T-helper 1 cell (primary cell): ENCODE measurements at regions not wholly inside any gene's neighbourhood (a gene's known extent, or its start where the extent isn't known, plus 50 kb on each side); places are given as distances from the start of the nearest gene placed in this dataset.
"Not testable (repeated sequence)": the region's sequence is repeated elsewhere in the genome, so short reads cannot be mapped to it uniquely, and the experiment has no call there.

Experiments
- DNase-seq, 5 donors: peaks; one replicate each; pipeline ENCODE4 v3.0.0-alpha.2; 2012 to 2020

DNA sequence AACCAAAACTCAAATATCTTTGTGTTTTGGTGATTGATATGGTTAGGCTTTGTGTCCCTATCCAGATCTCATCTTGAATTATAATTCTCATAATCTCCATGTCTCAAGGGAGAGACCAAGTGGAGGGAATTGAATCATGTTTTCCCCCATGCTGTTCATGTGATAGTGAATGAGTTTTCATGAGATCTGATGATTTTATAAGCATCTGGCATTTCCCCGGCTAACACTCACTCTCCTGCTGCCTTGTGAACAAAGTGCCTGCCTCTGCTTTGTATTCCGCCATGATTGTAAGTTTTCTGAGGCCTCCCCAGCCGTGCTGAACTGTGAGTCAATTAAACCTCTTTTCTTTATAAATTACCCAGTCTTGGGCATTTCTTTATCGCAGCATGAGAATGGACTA is 419.5 kb downstream of the SH2D4B start:
- no peak for DNase-seq

DNA sequence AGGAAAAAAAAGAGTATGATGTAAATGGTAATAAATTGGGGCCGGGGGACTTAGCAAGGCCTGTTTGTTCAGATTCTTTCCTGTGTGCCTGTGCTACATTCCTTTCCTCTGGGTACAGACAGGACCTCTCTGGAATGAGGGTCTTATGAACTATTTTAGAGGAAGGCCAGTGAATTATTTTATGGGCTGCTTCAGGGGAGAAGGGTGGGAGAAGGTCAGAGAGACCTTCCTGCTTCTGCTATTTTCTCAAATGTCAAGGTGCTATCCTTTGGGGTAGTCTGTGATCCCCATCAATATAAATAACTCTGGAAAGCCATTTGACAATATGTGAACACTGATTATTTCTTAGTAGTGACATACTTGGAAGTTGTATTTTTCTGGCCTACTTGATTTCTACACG is 426.5 kb downstream of the SH2D4B start:
- DNase-seq, result no peak

DNA sequence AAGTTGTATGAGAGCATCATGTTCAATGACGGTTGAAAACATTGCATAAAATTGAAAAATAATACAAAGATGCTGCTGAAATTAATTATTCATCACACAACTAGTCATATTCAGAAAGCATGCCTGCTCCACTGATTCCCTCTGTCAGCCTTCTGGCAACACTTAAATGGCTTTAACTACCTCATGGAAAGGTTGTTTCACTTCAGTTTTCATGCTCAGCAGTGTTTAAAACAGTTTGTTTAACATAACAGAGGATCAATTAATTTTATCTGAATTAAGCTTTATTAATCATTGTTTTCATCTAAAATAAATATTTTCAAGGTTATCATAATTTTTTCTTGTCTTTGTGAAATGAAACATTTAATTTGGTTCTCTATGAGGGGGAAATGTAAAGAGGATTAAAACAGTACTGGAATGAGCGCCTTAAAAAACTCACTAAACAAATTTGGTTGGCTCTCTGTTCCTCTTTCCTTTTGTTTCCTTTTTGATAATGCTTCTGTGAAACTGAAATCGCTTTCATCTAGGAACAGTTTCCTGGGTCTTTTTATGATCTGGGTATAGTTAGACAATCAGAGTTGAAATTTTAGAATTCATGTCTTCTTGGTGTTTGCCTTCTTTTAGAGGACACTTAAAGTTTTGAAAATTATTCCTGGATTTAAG is 427.4 kb downstream of the SH2D4B start:
- DNase-seq, result no peak

DNA sequence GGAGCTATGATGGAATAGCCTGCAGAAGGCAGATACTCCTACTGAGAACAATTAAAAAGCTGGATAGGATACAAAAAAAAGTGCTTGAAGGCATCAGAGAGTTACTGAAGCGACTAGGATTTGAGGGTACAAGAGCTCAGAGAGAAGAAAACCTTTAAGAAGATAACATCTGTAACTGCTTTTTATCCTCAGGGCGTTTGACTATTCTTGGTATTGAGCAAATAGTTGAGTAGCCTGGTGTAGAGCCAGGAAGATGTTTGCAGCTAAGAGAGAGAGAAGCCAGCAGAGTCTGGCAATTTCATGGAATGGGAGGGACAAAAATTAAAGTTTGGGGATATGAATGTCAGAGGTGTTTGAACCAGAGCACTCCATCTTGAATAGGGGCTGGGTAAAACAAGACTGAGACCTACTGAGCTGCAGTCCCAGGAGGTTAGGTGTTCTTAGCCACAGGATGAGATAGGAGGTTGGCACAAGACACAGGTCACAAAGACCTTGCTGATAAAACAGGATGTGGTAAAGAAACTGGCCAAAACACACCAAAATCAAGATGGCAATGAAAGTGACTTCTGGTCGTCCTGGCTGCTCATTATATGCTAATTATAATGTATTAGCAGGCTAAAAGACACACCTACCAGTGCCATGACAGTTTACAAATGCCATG is 428.8 kb downstream of the SH2D4B start:
- DNase-seq, result no peak

DNA sequence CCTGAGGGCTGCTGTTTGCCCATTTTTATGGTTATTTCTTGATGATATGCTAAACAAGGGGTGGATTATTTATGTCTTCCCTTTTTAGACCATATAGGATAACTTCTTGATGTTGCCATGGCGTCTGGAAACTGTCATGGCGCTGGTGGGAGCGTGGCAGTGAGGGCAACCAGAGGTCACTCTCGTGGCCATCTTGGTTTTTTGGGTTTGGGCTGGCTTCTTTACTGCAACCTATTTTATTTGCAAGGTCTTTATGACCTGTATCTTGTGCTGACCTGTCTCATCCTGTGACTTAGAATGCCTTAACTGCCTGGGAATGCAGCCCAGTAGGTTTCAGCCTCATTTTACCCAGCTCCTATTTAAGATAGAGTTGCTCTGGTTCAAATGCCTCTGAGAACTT is 429.7 kb downstream of the SH2D4B start:
- DNase-seq, result not testable (repeated sequence)

DNA sequence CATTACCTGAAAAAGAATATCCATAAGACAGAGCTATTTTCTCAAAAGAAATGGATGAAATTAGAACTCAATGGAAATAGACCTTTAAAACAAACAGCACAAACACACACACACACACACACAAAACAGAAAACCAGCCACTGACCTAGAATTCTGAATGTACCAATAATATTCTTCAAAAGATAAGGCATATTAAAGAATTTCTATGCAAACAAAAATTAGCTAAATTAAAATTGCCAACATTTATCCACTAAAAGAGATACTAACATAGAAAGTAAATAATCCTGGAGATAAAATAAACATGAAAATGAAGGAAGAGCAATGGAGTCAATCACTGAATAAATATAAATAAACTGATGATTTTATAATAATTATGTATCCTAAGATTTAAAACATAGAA is 431.2 kb downstream of the SH2D4B start:
- no peak for DNase-seq

DNA sequence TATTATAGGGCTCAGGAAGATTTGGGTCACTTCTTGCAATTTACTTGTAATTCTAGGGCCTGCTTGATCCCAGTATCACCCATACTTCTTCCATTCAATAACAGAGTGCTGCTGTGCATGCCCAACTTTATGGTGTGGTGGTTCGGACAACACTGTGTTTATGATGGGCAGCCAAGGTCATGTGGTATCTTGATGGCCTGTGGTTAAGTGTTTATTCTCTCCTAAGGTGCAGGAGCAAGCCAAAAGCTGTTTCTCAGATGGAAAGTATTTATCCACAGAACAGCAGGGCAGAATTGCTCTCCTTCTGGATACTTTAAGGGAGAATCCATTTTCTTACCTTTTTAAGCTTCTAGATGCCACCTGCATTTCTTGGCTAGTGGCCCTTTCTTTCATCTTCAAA is 433.8 kb downstream of the SH2D4B start:
- no peak for DNase-seq

DNA sequence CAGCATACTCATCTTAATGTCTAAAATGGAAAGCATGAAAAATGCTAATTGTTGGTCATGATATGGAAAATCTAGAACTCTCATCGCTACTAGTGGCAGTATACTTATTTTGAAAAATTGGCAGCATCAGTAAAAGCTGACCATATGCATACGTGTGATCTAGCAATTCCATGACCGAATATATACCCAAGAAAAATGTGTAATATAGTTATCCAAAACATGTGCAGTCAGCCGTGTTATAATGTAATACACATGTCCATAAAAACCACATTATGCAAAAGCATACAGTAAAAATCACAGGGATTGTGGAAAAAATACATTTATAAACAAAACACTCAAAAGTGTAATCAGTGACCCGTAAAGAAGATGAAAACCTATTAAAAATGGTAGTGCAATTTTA is 439.0 kb downstream of the SH2D4B start:
- no peak for DNase-seq

DNA sequence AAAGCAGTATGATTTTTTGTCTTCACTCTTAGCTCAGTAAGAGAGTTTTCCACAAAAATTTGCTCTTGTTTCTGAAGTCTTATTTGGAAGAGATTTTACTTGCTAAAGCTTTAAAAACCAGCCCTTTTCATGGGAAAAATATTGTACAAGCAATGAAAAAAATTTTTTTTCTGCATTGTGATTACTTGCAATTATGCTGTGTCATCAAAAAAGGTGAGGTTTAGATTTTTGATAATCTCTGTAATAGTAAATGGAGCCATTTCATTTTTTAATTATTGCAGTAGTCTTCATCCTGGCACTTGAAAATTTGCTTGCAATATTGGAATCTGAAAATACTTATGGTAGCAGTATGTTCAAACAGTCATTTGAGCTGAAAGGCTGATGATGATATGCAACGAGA is 447.4 kb downstream of the SH2D4B start:
- DNase-seq, result no peak

DNA sequence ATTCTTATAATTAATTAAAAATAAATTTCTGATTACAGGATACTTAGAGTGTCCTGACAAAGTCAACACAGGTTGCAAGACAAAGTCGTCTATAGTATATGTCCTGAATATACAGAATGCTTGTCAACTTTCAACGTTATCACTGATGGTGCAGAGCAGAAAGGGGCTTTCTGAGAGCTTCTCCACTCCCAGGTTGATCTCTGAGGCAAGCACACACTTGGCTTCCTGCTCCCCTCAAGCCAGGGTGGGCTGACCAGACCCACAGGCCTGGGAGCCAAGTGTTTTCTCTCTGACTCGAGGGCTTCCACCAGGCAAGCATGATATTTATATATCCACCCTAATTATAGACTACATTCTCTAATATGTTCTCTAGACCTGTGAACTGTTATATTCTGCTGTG is 448.9 kb downstream of the SH2D4B start:
- DNase-seq, result no peak

DNA sequence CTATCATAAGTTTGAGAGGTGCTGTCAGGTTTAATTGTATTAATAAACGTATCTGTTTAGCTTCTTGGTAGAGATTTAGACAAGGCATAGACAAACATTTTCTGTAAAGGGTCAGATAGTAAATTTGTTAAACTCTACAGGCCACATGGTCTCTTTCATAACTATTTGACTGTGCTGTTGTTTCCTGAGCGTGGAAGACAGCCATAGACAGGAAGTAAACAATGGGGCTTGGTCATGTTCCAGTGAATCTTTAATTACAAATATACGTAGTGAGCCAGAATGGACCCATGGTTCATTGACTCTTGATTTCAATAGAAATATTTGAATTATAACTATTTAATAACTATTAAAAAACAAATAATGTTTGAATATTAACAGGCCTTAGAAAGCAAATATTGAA is 451.1 kb downstream of the SH2D4B start:
- DNase-seq, result no peak

DNA sequence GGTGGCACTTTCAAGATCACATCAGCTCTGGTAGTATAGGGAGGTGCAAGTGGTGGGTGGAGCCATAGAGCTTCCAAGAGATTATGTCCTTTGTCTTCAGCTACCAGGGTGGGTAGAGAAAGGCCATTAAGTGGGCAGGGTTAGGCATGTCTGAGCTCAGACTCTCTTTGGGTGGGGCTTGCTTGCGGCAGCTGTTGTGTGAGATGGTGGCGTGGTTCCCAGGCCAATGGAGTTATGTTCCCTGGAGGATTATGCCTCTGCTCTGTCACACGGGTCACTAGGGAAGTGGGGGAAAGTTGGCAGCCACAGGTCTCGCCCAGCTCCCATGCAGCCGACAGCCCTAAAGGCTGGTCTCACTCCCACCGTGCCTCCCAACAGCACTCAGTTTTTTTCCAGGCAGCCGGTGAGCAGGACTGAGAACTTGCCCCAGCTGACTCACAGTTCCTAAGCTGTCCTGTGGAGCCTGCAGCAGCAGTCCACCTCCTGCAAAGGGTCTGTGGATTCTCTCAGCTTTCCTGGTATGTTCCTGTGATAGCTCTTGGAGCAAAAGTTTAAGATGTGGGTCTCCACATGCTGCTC is 459.0 kb downstream of the SH2D4B start:
- no peak for DNase-seq

DNA sequence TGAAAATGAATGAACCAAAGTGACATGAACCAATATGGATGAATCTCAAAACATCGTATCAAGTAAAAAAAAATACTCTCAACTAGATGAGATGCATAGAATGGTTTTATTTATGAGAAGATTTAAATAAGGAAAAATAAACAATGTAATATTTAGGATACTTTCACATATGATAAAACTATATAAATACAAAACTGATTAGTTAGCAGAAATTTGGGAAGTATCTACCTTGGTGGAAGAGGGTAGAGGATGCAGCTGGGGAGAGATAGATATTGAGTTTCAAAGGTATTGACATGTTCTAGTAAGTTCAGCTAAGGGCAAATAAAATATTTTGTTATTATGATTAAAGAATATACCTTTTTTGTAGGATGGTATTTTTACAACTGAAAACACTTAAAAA is 463.1 kb downstream of the SH2D4B start:
- no peak for DNase-seq

DNA sequence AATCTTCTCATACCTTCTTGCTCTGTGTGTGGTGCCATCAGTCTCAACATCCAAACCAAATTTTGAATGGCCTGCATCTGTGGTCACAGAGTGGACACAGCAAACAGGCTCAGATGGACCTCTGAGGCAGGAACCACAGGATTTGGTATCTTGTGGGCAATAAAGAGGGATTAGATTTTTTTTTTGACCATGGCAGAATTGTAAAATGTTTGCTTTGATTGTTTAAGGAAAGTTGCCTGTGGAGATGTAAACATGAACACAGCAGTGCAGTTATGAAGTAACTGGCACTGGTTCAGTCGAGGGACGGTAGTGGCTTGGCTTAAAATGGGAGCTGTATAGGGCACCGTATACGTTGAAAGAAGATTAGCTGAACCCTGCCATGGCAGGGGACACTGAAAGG is 464.7 kb downstream of the SH2D4B start:
- no peak for DNase-seq

DNA sequence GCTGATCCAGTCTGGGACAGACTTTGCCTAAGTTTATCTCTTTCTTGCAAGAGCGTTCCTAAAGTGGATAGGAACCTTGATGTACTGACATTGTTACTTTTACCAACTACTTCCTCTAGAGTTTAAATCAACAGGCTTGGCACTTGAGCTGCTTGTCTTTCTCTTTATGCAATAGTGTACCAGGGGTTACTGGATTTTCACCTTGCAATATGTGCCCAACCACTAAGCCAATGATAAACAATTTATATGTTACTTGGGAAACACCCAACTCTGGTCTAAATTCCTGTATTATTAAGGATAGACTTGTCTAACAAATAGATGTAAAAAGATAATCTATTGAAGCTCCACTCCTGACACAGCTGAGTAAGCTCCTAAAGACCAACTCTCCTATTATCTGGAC is 470.2 kb downstream of the SH2D4B start:
- no peak for DNase-seq

DNA sequence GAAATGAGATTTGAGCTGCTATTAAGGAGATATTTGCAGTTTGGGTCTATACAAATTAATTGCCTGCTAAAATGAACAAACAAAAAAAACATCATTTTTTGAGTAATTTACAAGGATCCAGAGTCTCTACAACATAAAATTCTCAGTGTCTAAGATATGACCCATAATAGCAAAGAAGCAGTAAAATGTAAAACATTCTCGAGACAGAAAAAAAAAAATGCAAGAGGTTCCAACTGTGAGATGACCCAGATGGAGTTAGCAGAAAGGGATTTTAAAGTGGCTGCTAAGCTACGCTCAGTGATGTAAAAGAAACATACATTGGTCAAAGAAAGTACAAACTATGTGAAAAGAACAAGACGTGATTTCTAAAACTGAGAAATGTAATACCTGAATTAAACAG is 471.0 kb downstream of the SH2D4B start:
- DNase-seq, result no peak

DNA sequence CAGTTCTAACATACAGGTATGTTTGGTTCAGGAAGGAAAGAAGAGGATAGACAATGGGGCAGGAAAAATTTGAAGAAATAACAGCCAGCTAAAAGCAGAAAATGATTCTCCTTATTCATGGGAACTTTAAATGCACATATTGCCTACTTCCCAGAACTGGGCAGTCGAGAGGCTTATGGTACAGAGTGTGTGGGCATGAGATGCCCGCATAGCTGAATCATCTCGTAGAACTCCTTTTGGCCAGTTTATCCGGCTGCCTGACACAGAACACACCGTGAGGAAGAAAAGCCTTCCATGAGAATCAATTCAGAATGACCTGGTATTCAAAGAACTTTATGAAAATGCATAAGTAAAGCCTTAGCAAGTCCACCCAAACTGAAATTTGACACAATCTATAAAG is 471.6 kb downstream of the SH2D4B start:
- no peak for DNase-seq

DNA sequence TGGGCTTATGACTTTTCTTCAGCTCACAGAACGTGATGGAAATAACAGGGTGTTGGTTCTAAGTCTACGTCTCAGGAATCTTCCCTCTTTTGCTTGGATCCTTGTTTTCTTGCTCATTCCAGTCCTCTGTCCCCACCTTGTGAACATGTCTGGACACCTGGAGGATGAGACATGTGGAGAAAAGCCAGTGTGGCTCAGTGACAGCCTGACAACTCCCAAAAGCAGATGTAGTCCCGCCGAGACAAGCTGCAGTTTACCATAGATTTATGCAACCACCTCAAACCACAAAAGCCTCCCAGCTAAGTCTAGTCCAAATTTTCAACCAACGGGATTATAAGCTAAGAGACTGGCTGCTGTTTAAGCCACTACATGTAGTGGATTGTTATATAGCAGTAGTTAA is 476.1 kb downstream of the SH2D4B start:
- DNase-seq, result no peak

DNA sequence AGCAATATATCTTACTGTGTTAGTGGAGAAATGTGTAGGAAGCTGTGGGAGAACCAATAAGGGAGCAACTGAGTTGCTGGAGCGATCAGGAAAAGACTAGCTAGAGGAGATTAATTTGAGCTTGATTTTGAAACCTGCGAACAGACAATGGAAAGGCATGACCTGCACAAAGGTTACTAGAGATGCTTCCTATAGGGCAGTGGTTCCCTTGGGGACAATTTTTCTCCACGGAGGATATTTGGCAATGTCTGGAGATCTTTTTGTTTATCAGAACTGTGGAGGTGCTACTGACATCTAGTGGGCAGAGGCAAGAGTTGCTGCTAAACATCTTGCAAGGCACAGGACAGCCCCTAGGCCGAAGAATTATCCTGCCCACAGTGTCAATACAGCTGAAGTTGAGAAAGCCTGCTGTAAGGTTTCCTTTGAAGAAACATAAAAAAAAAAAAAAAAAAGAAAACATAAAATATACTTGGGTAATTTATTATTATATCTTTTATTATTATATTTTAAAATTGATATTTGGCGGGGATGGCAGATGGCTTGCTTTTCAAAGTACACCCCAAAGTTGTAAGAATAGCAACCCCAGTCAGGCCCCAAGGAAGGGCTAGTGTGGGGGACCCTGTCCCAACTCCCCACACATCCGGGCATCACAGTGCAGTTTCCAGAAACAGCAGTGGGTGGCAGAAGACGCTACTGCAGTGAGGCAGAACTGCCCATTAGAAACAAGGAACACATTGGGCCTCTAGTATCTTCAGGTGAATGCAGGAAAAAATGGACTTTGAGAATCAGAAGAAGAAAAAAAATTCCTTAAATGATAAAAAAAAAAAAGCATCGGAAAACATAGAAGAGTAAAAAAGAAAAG is 481.6 kb downstream of the SH2D4B start:
- peak in 1 of 5 donors; percentile 13 for DNase-seq

DNA sequence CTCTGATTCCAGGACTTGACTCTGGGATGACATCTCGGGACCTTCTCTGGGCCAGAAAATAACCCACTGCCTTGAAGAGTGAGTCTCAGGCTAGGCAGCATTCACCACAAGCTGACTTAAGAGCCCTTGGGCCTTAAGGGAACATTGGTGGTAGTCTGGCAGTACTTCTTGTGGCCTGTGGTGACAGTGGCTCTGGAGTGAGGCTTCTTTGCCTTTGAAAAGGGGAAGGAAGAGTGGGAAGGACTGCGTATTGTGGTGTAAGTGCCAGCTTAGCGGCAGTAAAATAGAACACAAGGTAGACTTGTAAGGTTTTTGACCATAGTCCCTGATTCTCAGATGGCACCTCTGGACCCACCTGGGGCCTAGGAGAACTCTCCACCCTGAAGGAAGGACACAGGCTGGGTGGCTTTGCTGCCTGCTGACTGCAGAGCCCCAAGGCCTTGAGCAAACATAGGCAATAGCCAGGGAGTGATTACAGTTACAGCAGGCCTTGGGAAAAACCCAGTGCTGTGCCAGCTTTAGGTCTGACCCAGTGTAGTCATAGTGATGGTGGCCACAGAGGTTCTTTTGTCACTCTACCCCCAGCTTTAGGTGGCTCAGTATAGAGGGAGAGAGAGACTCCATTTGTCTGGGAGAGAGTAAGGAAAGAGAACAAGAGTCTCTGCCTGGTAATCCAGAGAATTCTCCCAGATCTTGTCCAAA is 483.9 kb downstream of the SH2D4B start:
- no peak for DNase-seq

DNA sequence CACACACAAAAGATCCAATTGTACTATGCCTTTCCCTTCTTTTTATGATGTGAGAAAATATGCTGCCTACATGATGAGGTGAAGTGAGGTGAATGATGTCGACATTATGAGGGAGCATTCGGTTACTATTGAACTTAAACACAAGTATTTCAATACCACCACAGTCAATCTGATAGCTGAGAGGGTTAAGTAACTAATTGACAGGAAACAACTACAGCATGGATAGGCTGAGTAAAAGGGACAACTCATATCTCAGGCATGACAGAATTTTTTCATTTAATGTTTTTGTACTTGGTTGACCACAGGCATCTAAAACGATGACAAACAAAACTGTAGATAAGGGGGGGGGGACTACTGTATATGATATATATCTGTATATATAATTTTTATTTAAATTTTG is 488.9 kb downstream of the SH2D4B start:
- no peak for DNase-seq

DNA sequence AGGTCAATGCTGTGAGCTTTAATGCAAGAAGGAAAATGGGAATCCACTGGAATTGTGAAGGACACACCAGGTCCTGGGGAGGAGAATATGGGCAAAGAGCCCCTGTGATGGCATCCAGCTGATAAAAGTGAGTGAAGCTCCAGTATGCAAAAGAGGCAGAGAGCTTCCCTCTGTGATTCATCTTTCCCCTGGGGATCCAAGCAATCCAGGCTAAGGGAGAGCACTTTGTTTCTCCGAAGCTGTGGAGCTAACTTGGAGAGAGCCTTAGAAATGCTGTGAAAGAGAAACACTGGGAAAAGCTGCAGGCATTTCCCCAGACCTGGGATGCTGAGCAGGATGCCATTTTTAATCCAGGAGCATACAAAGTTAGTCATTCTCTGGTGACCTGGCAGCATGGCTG is 489.5 kb downstream of the SH2D4B start:
- no peak for DNase-seq

DNA sequence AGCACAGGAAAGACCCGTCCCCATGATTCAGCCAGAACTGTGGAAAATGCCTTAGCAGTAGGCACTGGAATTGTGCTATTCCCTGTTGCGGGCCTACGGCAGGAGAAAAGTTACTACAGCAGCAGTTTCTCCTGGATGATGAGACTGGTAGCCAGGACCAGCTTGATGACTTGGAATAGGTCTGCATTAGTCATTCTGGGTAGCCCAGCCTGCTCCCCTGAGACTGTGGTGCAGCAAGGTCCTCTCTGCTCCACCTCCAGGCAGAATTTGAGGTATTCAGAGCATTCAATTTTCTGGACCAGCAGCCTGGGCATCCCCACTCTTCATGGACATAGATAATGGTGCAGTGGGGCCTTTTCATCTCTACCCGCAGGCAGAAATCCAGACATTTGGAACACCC is 490.0 kb downstream of the SH2D4B start:
- no peak for DNase-seq
